Sigmoid colon (tissue), 4 donors: ENCODE measurements at regions not wholly inside any gene's neighbourhood (a gene's known extent, or its start where the extent isn't known, plus 50 kb on each side); places are given as distances from the start of the nearest gene placed in this dataset.

Experiments used
- CTCF ChIP-seq, 4 experiments: fragments of 450-650 bp in 3 of 4; fragments of 200-600 bp in 1 of 4; IDR thresholded peaks; one replicate each; pipeline ENCODE4 v1.5.1; 2016 to 2019; ENCODE audit warnings: antibody characterized with exemption in 4 of 4, mild to moderate bottlenecking in 3 of 4, moderate library complexity in 2 of 4
- POLR2A ChIP-seq, 2 donors: fragments of 450-650 bp; IDR thresholded peaks; one replicate each; pipeline ENCODE4 v1.6.1; 2016; ENCODE audit warnings: antibody characterized with exemption in 2 of 2, mild to moderate bottlenecking in 2 of 2, moderate library complexity in 2 of 2
- POLR2AphosphoS5 ChIP-seq, 4 donors: sonication (generic); formaldehyde crosslinking; IDR thresholded peaks; one replicate each; pipeline ENCODE4 v1.6.1; 2017; ENCODE audit warnings: antibody characterized with exemption in 4 of 4

GRCh38 chr9:103242025-103242424 lies 246.9 kb downstream of the CYLC2 start:
- TF ChIP-seq POLR2A (IDR thresholded peaks at IDR 0.05) (no peak), CTCF (IDR thresholded peaks at IDR 0.05) (no peak), POLR2AphosphoS5 (IDR thresholded peaks at IDR 0.05) (no peak)
